Left colon (tissue), 2 donors: ENCODE measurements at regions not wholly inside any gene's neighbourhood (a gene's known extent, or its start where the extent isn't known, plus 50 kb on each side); places are given as distances from the start of the nearest gene placed in this dataset.

ENCODE experiments used
- ATAC-seq: fragments of 200-7000 bp; cut with Tn5 transposase; one replicate; pipeline ENCODE4 v1.9.1; 2020; ENCODE audit warnings: mild to moderate bottlenecking, moderate library complexity
- DNase-seq, 2 donors: peaks; one replicate each; pipeline ENCODE4 v3.0.0-alpha.2; 2020
- intact Hi-C, 2 donors: fragments of 100-400 bp; cut with DNase I in 1 of 2; cut with micrococcal nuclease in 1 of 2; formaldehyde crosslinking; loops; one replicate each; pipeline versions ENCODE4 v1.11.2 to v1.14.0; 2022; cut with DNase I, micrococcal nuclease
- donor health status: DM: no; HTN: no; CAD: no.
- donor health status: DM: yes; HTN: yes; CAD: no.

- no peak for DNase-seq
- no peak for ATAC-seq
- intact Hi-C loops, result no loop called here
Measured at GRCh38 chr4:163810755-163811154, 316.3 kb downstream of the TMA16 start.

GRCh38 chr4:163815776-163816175 lies 321.3 kb downstream of the TMA16 start:
- ATAC-seq (no peak), DNase-seq (no peak)
- intact Hi-C loops, result no loop called here

GRCh38 chr4:163816494-163816893 lies 322.0 kb downstream of the TMA16 start:
- intact Hi-C loops, result no loop called here
- ATAC-seq, result no peak
- no peak for DNase-seq

DNA sequence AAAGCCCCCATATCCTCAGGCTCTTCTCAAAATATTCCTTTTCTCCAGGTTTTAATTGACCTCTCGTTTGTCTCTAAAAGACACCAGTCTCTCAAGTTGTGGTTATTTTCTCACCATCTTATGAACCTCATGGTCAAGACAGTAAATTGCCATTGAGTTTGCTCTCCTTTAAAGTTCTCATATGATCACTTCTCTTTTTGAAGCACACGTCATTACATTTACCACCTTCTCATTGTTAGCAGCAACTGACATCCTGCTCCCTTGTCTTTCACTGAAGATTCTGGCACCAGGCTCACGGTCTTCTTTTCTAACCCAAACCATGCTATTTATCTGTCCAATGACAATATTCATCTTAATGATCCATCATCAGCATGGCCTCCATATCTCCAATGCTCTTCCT lies 324.2 kb downstream of the TMA16 start:
- ATAC-seq (no peak), DNase-seq (no peak)
- intact Hi-C loops, result no loop called here

DNA sequence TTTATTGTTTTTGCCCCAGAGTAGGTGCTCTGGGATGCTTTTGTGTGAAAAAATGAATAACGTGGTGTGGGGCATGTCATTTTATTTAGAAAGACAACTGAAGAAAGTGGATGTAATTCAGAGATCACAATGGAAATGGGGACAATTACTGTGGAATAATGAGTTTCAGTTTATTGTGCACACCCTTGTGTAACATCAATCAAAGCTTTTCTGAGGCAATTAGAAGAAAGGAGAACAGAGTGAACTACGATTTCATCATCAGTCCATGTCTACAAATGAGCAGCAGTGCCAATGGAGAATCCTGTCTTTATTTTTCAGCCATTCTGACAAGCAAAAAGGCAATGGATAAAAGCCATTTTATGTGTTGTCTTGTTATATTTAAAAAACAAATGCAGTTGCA lies 339.2 kb downstream of the TMA16 start:
- intact Hi-C loops, result no loop called here
- DNase-seq (no peak), ATAC-seq (no peak)

DNA sequence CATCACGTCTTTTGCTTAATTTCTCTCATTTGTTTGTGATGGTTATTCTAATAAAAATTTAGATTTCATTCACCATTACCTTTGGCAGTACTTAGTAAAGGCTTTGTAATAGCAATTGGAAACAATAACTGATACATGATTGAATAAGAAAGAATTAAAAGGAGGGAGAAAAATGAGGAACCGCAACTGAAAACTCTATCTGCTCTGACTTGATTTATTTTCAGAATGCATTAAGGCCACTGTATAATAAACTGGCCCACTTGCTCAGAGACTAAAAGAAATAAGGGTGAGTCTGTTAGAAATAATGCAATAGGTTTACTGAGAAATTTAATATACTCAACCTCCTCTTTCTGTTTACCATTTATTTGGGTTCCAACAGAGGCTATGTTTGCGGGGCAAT lies 351.5 kb downstream of the TMA16 start:
- DNase-seq (no peak), ATAC-seq (no peak)
- intact Hi-C loops, result no loop called here

DNA sequence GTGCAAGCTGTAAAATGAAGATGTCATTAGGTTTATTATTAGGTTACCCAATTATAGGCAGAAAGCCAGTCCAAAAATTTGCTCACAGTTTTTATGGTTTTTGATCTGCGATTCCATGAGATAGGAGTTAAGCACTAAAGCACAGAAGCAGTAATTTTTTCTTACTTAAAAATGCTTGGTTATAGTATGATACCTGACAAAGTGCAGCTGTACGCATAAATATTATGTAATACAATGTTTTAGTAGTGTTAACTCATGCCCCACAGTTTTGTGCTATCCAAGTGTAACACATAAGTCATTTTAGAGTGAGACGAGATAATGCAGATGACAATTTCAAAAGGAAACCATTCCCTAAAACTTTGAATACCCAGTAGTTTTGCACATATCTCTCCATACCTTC lies 357.8 kb downstream of the TMA16 start:
- intact Hi-C loops, result no loop called here
- DNase-seq (no peak), ATAC-seq (no peak)

DNA sequence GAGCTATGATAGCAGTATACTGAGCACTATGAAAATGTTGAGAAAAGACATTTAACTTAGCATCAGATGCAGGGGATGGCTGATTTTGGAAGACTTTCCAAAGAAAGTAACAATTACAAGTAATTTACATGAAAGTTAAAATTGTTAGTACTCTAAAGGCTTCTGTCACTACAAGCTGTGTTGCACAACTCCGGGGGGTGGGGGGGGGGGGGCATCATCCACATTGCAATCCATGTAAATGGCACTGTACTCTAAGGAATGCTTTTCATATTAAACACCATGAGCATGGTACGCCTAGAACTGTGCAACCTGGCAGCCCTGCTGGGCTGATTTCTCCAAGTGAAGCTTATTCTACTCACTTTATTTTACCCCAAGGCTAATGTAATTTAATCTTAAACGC lies 363.4 kb downstream of the TMA16 start:
- no peak for ATAC-seq
- DNase-seq, result no peak
- intact Hi-C loops, result no loop called here

DNA sequence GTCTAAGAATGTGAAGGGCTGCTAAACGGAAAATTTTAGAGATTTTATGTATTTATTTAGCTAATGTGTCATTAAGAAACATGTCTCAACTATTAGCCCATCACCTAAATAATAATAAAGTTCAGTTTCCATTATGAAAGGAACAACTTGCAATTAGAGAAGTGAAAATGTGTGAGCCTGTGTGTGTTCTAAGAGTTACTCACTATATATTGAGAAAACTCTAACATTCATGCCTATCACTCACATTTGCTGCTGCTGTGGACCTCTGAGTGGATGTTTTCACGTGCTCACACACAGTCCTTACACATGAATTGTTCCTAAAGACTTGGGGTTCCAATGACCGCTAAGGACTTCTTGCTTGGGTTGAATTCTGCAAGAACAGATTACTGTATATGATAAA lies 364.0 kb downstream of the TMA16 start:
- ATAC-seq (no peak), DNase-seq (no peak)
- intact Hi-C loops, result no loop called here

- DNase-seq (no peak), ATAC-seq (no peak)
Measured at GRCh38 chr4:163863082-163863481, 368.6 kb downstream of the TMA16 start.

DNA sequence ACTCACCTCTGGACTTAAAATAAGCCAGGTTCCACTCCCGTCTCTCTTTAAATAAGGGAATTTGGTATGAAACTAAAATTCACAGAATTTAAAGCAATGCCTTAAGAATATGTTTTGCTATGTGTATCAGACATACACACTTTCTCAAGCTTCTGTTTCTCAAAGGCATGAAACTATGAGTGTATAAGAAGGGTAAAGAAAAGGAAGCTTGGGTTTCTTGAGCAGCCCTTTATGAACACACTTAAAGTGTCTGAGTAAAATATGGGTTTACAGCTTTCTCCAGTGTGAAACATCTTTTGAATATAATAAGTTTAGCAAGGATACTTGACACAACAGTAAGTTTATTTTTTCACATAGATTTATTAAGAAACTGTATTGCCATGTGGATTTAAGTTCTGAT lies 370.5 kb downstream of the TMA16 start:
- ATAC-seq (no peak), DNase-seq (no peak)
- intact Hi-C loops, result no loop called here

More at GRCh38 chr4:163863082-163863481, 368.6 kb downstream of the TMA16 start:
- intact Hi-C loops, result no loop called here

- ATAC-seq, result no peak
- intact Hi-C loops, result no loop called here
- no peak for DNase-seq
Measured at GRCh38 chr4:163866728-163867315, 372.3 kb downstream of the TMA16 start.

DNA sequence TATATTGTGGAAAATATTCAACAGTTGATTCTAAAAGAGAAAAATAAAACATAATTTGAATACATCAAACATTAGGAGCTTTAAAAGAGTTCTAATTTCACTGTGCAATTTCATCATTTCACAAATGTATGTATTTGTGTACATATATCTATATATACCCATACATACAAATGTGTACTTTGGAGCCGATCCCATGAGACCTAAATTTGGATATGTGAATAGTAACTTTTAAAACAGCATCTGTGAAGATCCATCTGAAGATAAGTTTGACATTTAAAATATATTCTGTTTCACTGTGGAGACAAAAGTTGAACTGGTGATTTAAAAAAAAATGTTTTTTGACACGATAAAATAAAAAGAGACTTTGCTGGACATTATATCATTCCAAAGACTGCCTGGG lies 374.0 kb downstream of the TMA16 start:
- intact Hi-C loops, result no loop called here

DNA sequence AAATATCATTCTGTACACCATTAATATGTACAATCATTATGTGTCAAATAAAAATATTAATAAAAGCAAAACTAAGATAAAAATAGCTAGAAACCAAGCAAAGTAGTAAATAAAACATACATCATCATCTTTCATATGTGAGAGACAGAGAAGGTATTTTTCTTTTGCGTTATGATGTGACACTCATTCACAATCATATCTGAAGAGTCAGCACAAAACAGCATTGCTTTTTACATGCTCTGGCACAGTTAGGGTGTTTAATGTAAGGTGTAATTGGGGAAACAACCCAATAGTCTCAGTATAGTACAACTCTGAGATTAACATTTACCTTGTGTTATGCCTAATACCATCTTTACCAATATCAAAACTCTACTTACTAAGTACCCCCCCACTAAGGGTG lies 376.6 kb downstream of the TMA16 start:
- intact Hi-C loops, result no loop called here
- DNase-seq (no peak), ATAC-seq (no peak)

More for the DNA sequence above, 374.0 kb downstream of the TMA16 start:
- ATAC-seq (no peak), DNase-seq (no peak)

GRCh38 chr4:163875327-163875726 lies 380.8 kb downstream of the TMA16 start:
- intact Hi-C loops, result no loop called here
- DNase-seq (no peak), ATAC-seq (no peak)

DNA sequence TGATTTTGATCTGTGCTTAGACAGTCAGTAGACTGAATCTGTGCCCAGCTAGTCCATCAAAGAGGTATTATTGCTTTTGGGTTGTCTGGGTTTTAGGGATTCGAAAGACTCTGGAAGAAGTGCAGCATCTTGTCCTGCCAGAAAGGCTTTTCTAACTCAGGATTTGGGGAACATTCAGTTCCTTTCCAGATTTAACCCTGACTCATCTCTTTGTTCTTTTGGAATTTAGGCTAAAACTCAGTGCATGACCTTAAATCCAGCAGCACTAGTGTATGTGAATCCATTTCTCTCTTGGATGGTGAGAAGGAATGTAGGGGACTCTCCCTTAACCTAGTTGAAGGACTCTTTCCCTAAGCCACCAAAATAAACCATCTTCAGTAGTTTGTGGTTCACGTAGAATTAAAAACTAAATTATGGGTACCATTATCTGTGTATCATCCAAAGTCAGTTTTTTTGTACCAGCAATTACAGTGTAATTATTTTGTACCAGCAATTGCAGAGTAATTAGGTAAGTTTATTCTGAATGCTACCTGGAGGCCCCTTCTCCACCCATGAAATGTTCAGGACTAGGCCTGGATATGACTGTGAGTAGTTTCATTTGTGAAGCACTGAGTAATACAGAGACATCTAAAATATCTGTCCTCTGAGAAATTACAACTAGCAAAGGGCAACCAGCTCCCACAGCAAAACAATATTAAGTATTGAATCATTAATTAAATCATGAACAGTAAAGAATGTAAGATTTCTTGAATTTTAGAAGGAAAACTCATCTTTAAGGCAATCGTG lies 384.0 kb downstream of the TMA16 start:
- DNase-seq (no peak), ATAC-seq (no peak)
- intact Hi-C loops, result no loop called here

DNA sequence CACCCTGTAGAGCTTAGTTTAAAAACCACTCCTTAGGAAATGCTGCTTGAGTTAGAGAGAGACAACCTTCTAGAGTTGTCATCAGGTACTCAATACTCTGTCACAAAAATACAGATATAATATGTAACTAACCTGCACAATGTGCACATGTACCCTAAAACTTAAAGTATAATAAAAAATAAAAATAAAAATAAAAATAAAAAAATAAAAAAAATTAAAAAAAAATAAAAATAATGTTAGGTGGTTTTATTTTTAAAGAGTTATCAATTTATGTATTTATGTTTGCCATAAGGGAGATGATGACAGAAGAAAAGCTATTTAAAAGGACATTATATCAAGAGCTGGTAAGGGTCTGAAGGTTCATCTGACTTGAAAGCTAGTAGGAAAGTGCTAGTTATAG lies 397.9 kb downstream of the TMA16 start:
- DNase-seq (no peak), ATAC-seq (no peak)
- intact Hi-C loops, result no loop called here

DNA sequence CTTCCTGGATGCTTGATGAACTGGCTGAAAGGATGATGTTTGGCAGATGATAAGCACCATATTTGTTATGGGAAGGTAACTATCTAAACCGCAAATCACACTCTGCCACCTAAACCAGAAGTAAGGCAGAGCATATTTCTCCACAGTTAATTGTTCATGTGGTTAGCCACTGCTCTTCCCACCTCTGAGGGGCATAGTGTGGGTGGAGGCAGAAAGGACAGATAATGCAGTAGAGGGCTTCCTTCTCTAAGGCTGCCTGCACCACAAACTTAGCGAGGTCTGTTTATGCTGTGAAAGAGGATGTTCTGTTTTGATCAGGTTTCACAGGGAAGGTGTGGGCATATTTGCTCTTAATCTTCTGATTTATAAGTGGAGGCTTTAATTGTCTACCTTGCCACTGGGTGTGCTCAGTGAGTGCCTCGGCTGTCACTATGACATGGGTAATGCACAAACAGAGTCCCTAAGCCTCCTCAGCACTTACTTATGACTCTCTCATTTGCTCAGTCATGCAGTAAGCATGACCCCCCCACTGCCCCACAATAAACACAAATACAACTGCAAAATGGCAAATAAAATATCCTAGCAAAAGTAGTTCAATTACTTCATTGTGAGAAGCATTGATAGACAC lies 401.0 kb downstream of the TMA16 start:
- no peak for DNase-seq
- intact Hi-C loops, result no loop called here
- no peak for ATAC-seq

GRCh38 chr4:163901319-163901718 lies 406.8 kb downstream of the TMA16 start:
- intact Hi-C loops, result no loop called here
- ATAC-seq, result no peak
- DNase-seq, result no peak

DNA sequence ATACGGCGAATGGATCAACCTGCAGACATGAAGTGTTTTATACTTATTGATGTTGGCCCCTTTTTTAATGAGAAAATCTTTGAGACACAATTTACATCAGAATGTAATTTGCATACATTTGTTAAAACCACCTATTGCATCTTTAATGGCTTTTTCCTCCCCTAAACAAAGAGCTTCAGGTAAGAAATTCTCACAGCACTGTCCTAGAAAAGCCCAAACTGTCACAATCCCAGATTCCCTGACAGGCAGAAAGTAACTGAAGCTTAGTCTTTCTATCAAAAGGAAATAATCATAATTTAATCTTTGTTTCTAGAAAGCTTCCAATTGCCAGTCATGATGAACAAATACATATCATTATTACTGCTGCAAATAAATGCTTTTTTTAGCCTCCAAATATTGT lies 407.9 kb downstream of the TMA16 start:
- DNase-seq, result no peak
- no peak for ATAC-seq
- intact Hi-C loops, result no loop called here

- DNase-seq, result no peak
- intact Hi-C loops, result no loop called here
- ATAC-seq, result no peak
Measured at GRCh38 chr4:163911891-163912290, 417.4 kb downstream of the TMA16 start.
